RPMI8226 (cell line): ENCODE measurements at regions not wholly inside any gene's neighbourhood (a gene's known extent, or its start where the extent isn't known, plus 50 kb on each side); places are given as distances from the start of the nearest gene placed in this dataset.

Source experiments
- DNase-seq: peaks from one replicate; pipeline ENCODE4 v3.0.0-alpha.2; 2015

DNA sequence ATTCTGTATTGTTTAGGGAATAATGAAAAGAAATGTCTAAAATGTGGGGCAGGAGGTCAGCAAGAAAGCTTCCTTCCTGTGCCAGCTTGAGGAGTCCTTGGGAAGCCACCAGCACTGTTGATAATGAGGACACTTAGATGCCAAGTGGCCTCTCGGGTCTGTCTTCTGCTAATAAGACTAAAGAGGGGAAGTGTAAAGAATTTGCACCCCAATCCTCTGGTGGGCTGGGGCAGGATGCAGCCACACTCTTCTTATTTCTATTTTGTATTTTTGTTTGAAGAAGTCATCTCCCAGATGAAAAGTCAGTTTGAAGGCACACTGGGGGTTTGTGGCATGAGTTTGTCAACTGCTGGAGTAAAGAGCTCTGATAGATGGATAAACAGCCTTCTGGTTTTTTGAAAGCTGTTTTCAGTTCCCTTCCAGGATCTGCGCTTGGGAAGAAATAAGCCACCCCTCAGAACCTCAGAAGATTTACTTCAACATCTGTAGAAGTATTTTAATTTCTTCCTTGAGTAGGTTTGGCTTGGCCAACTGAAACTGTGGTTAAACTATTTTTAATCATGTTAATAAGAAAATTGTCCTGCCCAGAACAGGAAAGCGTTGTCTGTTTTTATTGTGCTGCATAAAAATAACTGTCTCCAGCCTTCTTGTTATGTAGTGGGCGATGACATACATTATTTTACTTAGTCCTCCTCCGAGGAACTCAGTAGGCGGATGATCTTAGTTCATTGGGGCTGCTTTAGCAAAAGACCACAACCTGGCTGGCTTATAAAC, 128.8 kb upstream of the GPR26 start:
- DNase-seq = peak; percentile 40

DNA sequence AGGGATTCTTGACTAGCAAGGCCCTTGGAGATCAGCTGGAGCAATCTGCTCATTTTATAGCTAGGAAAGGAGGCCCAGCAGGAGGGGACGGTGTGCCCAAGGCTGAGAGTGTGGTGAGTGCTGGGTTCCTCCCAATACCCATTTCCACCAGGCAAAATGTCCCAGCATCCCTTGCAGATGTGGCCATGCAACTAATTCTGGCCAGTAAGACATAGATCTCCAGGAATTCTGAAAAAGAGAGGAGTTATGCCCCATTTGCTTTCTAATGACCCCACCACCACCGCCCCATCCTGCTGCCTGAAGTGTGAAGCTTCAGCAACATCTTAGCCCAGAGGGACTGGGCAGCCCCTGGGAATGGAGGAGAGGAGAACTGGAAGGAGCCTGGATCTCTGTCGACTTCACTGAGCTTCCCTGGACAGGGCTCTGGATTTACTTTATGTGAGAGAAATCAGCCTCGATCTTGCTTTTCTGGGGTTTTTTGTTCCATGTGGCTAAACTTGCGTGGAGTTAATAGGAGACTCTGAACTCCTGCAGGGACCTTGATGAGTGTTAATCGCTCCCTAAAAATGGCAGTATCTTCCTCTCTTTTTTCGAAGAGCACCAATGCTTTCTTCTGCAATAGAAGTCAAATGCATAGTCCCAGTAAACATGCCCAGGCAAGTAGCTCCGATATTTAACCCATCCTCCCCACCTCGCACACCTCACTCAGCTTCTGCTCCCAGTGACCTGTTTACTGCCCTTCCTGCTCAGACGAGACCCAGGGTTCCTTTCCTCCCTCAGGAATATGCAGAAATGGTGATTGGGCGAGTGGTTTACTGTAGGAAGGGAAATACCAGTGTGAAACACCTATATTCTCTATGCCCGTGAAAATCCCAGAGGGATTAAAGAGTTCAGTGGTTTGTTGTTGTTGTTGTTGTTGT, 127.5 kb upstream of the GPR26 start:
- no peak for DNase-seq

DNA sequence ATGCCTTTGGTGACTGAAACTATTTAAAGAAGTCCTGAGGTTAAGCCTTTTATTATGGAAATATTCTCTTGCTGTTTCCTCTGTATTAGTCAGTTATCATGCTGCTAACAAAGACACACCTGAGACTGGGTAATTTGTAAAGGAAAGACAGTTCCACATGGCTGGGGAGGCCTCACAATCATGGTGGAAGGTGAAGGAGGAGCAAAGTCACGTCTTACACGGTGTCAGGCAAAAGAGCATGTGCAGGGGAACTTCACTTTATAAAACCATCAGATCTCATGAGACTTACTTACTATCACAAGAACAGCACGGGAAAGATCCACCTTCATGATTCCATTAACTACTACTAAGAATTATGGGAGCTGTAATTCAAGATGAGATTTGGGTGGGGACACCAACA, 121.2 kb upstream of the GPR26 start:
- no peak for DNase-seq

DNA sequence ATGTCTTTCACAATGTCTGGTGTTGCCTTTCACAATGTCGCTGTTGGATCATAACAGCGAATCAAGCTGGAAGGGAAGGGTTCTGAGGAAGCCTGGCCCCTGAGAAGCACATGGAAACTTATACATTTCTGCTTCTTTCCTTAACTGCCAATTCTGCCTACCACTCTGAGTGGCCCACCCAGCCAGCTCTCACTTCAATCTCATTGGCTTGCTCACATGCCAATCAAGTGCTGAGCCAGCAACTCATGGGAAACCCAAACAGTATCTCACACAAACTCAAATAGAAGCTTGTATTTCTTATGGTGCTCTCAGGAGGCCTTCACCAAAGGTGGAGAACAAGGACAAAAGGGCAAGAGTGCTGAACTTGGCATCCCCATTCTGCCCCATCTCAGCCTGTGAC, 117.4 kb upstream of the GPR26 start:
- no peak for DNase-seq

DNA sequence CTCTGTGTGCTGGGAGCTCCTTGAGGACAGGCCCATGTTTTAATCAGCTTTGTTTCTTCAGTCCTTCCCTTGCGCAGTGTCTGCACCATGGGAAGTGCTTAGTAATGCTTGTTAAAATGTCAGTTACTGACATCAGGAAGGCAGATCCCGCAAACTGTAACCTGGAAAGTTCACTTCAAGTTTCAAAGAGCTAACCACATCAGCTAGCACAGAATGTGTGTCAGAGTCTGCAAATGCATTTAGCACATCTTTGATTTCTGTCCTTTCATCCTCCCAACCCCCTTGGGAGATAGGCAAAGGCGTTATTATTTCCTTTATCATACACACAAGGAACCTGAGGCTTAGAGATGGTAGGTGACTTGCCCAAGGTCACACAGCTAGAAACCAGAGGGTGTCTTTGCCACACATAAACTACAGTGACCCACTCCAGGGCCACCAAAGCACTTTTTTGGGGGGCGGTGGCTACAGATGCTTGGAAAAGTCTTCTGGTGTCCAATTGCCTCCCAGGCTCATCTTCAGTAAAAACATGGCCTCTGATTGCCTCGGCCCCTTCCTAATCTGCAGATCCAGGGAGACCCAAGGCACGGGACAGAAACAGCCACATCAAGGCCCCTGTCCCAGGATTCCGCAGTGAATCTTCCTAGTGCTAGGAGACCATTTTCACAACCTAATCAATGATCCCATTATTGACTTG, 116.2 kb upstream of the GPR26 start:
- DNase-seq = no peak

DNA sequence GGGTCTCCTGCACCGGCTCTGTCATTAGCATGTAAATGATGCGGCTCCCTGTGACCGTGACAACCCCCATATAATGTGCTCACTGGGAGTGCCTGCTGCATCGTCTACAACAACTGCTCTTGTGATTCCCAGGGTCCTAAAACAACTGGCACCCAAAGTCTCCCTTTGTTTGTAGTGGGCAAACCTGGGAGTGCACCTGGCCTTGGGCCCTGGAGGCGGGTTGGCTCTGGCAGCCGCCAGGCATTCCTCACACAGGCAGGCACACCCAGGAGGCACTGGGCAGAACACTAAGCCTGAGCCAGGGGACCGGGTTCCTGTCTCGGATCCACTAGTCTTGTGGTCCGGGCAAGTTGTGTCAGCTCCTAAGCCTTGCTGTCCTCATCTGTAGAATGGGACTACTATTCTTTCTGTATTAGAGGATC, 115.5 kb upstream of the GPR26 start:
- DNase-seq = no peak

DNA sequence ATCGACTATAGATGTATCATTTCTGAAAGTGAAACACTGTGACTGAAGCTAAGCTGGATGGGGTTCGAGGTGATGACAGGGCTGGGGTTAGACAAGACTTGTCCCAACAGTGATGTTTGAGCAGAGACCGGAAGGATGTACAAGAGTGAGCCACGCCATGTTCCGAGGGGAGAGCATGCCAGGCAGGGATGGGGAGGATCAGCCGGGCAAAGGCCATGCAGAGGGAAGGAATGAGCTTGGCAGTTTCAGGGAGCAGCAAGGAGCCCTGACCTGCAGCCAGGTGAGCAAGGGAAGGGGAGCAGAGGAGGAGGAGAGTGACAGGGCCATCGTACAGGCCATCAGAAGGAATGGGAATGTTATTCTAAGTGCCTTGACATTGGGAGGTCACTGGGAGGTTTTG, 114.9 kb upstream of the GPR26 start:
- DNase-seq = no peak

DNA sequence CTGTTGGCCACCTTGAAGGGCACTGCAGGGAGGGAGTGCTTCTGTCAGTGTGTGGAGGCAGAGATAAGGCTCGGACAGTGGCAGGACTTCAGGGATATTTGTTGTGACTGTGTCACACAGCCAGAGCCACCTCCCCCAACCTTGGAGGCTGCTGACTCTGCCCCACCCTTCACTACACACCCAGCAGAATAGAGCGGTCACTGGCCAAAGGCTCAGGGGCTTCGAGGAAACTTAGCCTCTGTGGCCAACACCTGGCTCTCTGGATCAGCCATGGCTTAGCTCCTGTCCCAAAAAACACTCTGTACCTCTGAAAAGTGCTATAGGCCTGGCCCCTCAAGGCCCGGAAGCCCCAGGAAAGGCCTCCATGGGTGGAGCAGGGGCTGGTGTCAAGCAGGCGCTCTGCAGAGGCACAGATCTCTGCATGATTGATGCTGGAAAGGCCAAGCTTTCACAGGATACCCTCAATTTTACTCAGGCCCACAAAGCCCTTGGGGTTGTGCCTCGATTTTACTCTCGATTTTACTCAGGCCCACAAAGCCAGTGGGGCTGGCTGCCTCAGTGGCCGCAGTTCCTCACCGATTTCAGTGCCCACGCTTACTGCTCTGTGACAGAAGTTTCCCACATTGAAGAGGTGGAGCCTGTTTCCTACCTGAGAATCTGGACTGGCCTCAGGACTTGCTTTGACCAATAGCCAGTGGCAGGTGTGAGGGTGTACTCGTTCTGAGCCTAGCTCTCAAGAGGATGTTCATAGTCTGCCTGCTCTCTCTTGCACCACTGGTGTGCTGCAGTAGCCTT, 113.2 kb upstream of the GPR26 start:
- DNase-seq = no peak

DNA sequence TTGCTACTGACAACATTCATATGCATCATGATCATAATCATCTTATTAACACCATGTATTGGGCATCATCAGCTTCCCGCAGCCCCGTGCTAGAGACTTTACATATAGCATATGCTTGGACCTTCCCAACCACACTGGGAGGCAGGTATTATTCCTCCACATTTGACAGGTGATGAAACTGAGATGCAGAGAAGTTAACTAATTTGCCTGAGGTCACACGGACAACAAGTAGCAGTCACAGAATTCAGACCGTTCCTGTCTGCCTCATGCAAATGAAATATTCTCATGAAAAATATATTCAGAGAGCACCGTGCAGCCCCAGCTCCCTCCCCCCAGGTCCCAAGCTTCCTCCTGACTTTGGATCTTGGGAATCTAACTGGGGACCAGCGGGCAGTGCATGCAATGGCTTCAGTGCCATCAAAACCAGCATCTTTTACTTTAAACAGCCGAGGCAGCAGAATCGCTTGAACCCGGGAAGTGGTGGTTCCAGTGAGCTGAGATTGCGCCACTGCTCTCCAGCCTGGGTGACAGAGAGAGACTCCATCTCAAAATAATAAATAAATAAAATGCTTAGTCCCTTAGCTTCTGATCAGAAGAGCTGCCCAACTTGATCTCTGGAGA, 112.2 kb upstream of the GPR26 start:
- DNase-seq = no peak

DNA sequence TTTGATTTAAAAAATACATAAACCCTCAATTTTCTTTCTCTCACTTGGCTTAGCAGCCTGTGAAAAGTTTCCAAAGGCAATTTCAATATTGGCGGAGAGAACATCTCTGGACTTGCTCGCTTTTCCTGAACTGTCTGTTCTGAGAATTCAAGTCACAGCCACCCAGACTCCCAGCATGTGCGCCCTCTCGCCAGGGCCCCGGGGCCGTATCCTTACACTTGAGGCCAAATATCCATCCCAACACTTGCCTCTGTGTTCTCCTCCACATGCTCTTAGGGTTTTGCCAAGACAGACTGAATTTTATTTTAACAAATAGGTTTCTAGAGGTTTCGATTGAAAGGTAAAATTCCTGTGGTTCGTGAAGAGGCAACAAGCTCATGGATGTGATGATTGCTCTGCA, 111.5 kb upstream of the GPR26 start:
- DNase-seq = no peak

DNA sequence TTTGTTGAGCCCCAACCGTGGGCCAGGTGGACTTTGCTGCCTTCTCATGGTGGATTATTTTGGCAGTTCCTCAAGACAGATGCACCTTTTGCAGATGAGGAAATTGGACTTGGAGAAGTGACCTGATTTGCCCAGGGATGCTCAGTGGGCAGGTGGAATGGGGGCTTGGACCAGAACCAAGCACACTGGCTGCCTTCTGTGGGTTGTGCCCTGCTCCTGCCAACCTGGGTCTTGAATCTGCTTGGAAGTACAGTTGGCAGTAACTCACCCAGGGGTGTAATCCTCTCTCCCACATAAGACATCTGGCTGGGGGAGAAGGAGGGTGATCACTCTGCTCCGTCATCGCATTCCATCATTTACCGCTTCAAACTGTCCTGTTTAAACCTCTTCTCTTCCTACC, 110.5 kb upstream of the GPR26 start:
- no peak for DNase-seq

DNA sequence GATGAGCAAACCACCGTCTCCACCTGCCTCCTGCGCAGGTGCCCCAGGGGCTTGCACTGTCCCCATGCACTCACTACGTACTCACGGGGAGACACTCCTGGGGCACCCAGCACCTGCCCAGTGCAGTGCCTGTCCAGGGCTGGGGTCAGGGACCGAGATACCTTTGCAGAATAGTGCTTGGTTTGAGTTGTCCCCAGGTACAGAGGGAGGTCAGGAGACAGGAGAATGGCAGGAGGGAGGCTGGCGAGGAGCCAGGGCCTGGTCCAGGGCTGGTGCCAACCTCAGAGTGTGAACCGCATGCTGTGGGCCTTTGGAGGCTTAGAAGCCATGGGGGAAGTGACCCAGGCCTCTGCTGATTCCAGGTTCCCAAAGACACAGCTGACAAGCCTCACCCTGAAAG, 110.1 kb upstream of the GPR26 start:
- no peak for DNase-seq

DNA sequence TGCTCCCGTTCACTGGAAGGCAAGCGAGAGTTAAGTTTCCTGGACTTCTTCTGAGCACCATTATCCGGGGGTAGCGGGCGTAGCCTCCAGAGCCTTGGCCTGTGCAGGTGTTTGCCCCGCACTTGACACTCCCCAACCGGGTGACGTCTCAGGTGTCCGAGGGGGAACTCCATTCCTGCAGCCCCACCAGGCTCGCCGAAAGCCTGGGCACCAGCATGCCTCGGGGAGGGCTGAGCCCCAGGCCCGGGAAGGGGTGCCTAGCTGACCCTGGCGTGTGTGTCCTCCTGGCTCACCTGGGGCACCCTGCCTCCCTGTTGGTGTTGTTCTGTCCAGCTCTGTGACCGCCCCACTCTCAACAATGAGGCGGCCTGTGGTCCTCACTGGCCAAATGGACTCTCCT, 109.4 kb upstream of the GPR26 start:
- DNase-seq = no peak

DNA sequence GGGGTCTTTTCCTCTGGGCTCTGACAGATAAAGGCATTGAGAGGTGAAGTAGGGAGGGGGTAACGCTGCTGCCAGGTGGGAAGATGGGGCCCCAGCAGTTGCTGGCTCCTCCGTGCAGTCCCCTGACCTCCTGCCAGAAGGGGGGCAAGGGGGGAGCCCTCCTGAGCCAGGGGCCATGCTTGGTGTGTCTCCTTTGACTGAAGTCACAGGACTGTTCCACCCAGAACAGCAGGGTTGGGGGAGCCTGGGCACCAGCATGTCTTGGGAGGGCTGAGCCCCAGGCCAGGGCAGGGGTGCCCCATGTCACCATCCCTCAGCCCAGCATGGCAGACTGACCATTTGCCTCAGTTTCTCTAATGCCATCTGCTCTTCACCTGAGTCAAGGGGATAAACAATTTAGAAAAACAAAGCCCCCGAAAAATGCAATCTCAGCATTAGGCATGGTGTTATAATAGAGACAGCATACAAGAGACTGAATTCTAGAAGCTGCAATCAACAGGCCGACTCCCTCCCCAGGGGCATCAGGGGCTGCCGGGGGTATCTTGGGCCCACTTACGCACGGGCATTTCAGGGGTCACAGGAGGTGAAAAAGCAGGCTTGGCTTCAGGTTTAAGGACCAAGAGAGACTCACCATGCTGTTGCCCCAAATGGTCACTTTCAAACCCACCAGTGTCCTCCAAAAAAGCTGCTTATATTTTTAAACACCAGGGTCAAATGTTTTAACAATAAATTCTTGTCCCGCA, 108.6 kb upstream of the GPR26 start:
- DNase-seq = no peak

DNA sequence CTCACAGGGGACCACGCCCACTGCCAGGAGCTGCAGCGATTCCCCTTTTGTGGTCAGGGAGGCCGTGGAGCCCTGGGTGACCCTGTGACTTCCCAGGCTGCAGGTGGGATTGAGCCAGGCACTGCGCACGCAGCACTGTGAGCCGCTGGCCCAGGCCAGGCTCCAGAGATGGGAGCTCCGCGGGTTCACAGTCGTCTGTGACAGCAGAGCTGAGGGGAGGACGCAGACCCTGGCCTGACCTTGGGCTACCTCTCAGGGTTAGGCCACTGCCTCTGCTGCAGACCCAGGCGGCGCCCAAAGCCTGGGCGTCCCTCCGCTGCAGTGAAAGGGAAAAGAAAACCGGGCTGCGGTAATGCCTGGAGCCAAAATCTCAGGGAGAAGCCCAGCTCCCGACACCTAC, 107.5 kb upstream of the GPR26 start:
- no peak for DNase-seq

DNA sequence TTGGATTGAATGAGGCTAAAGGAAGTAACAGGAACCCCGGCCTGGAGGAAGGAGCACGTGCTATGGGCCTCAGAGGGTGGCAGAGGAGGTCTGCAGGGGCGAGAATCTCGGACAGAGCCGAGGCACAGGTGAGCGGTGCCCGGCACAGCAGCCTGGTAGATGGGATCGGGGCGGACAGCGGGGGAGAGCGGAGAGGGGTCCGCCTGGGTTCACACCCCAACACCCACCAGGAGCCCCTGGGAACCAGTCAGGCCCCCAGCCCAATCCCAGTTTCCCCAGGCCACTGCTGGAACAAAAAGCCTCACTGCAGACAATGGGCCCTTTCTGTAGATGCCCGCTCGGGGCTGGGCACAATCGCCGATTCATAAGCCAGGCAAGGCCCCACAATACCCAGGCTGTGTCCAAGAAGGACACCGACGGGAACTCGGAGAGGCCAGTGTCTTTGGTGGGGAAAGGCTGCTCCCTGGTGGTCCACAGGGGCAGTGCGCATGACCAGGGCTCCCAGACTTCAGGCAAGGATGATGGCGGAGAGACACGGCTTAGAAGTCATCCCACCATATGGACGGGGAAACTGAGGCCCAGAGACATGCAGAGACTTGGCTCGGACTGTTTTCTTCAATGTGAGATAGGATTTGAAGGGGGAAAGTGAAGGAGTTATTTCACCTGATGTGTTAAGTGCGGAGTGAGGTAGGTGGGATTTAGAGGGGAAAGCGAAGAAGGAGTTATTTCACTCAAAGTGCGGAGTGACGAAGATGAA, 106.9 kb upstream of the GPR26 start:
- peak; percentile 50 for DNase-seq

DNA sequence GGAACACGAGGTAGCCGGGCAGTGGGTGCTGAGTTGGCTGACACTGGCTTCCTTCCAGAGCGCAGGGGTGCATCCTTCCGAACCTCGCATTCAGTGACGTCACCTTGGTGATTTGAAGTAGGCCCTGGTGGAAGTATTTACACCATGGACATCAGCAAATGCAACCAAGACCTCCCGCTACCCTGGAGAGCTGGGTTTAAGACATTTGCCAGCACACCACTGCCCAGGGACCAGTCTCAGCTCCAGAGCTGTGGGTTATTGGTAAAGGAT, 106.4 kb upstream of the GPR26 start:
- no peak for DNase-seq

DNA sequence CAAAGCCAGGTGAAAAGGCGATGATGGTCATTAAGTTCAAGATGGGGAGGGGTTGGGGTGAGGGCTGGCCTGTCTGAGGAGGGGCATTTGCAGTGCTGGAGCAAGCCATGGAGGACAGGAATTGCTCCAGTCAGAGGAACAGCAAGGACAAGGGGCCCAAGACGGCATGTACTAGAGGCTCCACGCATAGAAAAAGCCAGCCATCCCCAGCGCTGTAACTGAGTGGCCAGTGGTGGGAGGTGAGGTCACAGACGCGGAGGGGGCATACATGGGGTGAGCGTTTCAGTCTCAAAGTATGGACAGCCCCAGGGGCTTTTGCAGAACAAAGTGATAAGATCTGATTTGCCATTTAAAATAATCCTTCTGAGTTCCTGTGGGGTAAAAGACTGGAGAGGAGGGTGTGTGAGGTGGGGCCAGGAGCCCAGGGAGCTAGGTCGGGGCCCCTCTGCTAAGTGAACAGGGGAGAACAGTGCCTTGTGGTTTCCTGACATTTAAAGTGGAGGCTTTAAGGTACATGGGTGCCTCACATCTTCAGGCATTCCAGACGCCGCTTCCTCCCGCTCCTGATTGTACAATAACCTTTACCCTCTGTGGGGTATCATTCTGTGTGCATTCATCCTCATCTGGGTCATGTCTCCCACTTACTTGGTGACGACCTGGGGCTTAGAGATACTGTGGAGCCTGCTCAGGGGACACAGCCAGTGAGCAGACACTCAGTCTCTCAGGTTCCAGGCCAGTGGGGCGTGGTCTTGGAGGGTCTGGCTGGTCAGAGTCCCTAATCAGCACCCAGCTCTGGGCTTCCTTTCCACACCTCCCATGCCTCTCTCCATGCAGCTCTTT, 105.6 kb upstream of the GPR26 start:
- DNase-seq = no peak

DNA sequence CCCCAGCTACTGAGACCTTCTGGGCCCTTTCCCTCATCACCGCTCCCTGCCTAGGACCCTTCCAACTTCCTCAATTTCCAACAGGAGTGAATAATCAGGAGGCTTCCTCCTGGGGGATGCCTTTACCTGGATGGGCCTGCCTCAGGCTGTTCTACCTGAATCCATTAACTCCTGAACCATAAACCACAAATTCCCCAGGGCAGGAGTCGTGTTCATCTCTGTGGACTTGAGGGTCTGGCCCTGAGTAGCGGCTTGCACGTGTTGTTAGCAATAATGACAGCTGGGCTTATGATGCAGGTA, 105.1 kb upstream of the GPR26 start:
- DNase-seq = no peak

DNA sequence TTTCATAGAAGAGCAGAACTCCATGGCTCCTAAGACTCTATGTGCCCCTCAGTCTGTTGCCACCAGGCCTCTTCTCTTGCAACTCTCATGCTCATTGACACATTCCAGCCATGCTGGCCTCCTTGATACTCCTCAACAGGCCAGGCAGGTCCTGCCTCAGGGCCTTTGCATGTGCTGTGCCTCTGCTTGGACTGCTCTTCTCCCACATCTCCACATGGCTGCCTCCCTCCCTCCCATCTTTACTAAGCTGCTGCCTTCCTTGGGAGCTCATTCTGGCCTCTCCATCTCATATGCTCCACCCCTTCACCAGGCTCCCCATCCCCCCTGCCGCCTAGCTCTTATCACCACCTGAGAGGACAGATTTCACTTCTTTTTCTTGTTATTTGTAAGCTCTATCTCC, 103.8 kb upstream of the GPR26 start:
- DNase-seq = no peak
